GM23338 (cell line): ENCODE measurements at regions not wholly inside any gene's neighbourhood (a gene's known extent, or its start where the extent isn't known, plus 50 kb on each side); places are given as distances from the start of the nearest gene placed in this dataset.

Experiments used
- ATAC-seq: fragments of 200-7000 bp; cut with Tn5 transposase; 3 replicates; pipeline ENCODE4 v1.9.1; 2020
- DNase-seq: peaks from one replicate; pipeline ENCODE4 v3.0.0-alpha.2; 2015; ENCODE audit warnings: low spot score
- H2AFZ ChIP-seq: fragments of 200-600 bp; sonication (generic); 2 replicates; pipeline ENCODE4 v1.8.0; 2016; ENCODE audit warnings: antibody characterized with exemption, mild to moderate bottlenecking, moderate library complexity
- H3F3A ChIP-seq: fragments of 200-600 bp; sonication (generic); replicated peaks from 2 replicates; pipeline ENCODE4 v1.8.0; 2017; ENCODE audit warnings: antibody characterized with exemption, mixed run types, low read depth
- H3K27ac ChIP-seq: fragments of 200-600 bp; sonication (generic); 2 replicates; pipeline ENCODE4 v1.6.1; 2016; ENCODE audit warnings: low read depth
- H3K27me3 ChIP-seq: fragments of 200-600 bp; sonication (generic); 2 replicates; pipeline ENCODE4 v1.8.0; 2016; ENCODE audit warnings: mild to moderate bottlenecking, mixed run types, moderate library complexity; ENCODE audit not compliant: insufficient read depth
- H3K36me3 ChIP-seq: fragments of 200-600 bp; sonication (generic); 2 replicates; pipeline ENCODE4 v1.8.0; 2016; ENCODE audit warnings: mild to moderate bottlenecking; ENCODE audit not compliant: insufficient read depth
- H3K4me1 ChIP-seq: fragments of 200-600 bp; sonication (generic); 2 replicates; pipeline ENCODE4 v1.8.0; 2016; ENCODE audit warnings: mild to moderate bottlenecking, moderate library complexity; ENCODE audit not compliant: insufficient read depth
- H3K4me2 ChIP-seq: fragments of 200-600 bp; sonication (generic); 2 replicates; pipeline ENCODE4 v1.7.1; 2017; ENCODE audit warnings: mixed run types
- H3K4me3 ChIP-seq: fragments of 200-600 bp; sonication (generic); 2 replicates; pipeline ENCODE4 v1.6.1; 2016; ENCODE audit warnings: mixed run types
- H3K79me2 ChIP-seq: fragments of 200-600 bp; sonication (generic); replicated peaks from 2 replicates; pipeline ENCODE4 v1.8.0; 2017; ENCODE audit warnings: mild to moderate bottlenecking; ENCODE audit not compliant: insufficient read depth
- H3K9me2 ChIP-seq: fragments of 200-600 bp; sonication (generic); 2 replicates; pipeline ENCODE4 v1.8.0; 2017; ENCODE audit not compliant: insufficient read depth
- H4K20me1 ChIP-seq: fragments of 200-600 bp; sonication (generic); replicated peaks from 2 replicates; pipeline ENCODE4 v1.8.0; 2017; ENCODE audit warnings: mild to moderate bottlenecking; ENCODE audit not compliant: insufficient read depth
- H3K27ac Mint-ChIP-seq: 2 replicates; pipeline ENCODE4 v1.8.0; 2020; ENCODE audit warnings: inconsistent platforms, mild to moderate bottlenecking, moderate library complexity, mixed read lengths
- H3K27me3 Mint-ChIP-seq: 3 replicates; pipeline ENCODE4 v1.8.0; 2022; ENCODE audit warnings: low read depth, mild to moderate bottlenecking, moderate library complexity, mixed read lengths, inconsistent platforms; ENCODE audit not compliant: insufficient read depth, poor library complexity
- H3K36me3 Mint-ChIP-seq: 3 replicates; pipeline ENCODE4 v1.8.0; 2021; ENCODE audit warnings: low read depth, mild to moderate bottlenecking, inconsistent platforms, moderate library complexity, mixed read lengths
- H3K4me1 Mint-ChIP-seq: 3 replicates; pipeline ENCODE4 v1.8.0; 2020; ENCODE audit warnings: mild to moderate bottlenecking, inconsistent platforms, mixed read lengths
- H3K4me3 Mint-ChIP-seq: 3 replicates; pipeline ENCODE4 v1.8.0; 2021; ENCODE audit warnings: moderate library complexity, mild to moderate bottlenecking, inconsistent platforms, mixed read lengths
- H3K9me3 Mint-ChIP-seq: 3 replicates; pipeline ENCODE4 v1.8.0; 2020; ENCODE audit warnings: moderate library complexity, mild to moderate bottlenecking, inconsistent platforms, mixed read lengths
- CREB1 ChIP-seq: fragments of 250-450 bp; sonication (Bioruptor Pico); IDR thresholded peaks from 2 replicates; pipeline ENCODE4 v1.5.0; 2020; ENCODE audit warnings: low read depth, mild to moderate bottlenecking, moderate library complexity
- EZH2phosphoT487 ChIP-seq: fragments of 200-600 bp; sonication (generic); IDR thresholded peaks from one replicate; pipeline ENCODE4 v1.8.1; 2018; ENCODE audit warnings: antibody characterized with exemption; ENCODE audit not compliant: unreplicated experiment
- JUNB ChIP-seq: IDR thresholded peaks from one replicate; pipeline ENCODE4 v1.6.1; 2016; ENCODE audit warnings: antibody characterized with exemption; ENCODE audit not compliant: unreplicated experiment
- NANOG ChIP-seq: IDR thresholded peaks from 2 replicates; pipeline ENCODE4 v1.6.1; 2016; ENCODE audit warnings: antibody characterized with exemption, borderline replicate concordance
- POLR2AphosphoS5 ChIP-seq: IDR thresholded peaks from 2 replicates; pipeline ENCODE4 v1.6.1; 2016; ENCODE audit warnings: antibody characterized with exemption, low read depth
- STAT1 ChIP-seq: IDR thresholded peaks from one replicate; pipeline ENCODE4 v1.6.1; 2016; ENCODE audit warnings: antibody characterized with exemption; ENCODE audit not compliant: unreplicated experiment
- ZNF114 ChIP-seq: fragments of 250-450 bp; sonication (Bioruptor Pico); IDR thresholded peaks from 2 replicates; pipeline ENCODE4 v1.5.0; 2020; ENCODE audit warnings: mild to moderate bottlenecking, moderate library complexity
- ZNF462 ChIP-seq: fragments of 250-450 bp; sonication (Bioruptor Pico); IDR thresholded peaks from 2 replicates; pipeline ENCODE4 v1.5.0; 2020; ENCODE audit warnings: mild to moderate bottlenecking, moderate library complexity
- TF ChIP-seq, protein P1 (sequence below): IDR thresholded peaks from one replicate; pipeline ENCODE4 v1.6.1; 2018; ENCODE audit warnings: antibody characterized with exemption; ENCODE audit not compliant: unreplicated experiment
- TF ChIP-seq, protein P2 (sequence below): IDR thresholded peaks from 2 replicates; pipeline ENCODE4 v1.6.1; 2016; ENCODE audit warnings: antibody characterized with exemption

DNA sequence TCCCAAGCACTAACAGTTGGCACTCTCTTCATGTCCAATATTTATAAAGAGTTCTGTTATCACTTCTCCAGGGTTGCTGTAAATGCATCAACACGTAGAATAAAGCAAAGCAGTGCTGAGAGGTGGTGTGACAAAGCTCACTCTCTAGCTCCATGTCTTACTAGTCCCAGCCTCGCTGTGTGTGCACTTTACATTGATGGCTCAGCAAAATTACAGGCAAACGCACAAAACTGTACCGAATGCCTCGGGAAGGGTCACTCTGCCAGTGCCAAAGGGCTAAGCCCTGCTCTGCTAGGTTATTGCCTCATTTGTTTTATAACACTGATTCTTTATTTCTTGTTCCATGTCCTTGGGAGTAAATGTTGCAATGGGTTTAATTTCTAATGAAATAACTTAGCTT lies 1005.9 kb upstream of the WWC1 start:
- Mint-ChIP-seq H3K27me3 (no peaks in the 10 kb centered on the region), H3K27ac (no peak overlapping the region), H3K4me1 (peaks cover 14% of the 10 kb centered on the region), H3K9me3 (no peaks in the 10 kb centered on the region; the same call in 2 of the 3 replicates), H3K4me3 (no peak overlapping the region), H3K36me3 (no peaks in the 10 kb centered on the region; the same call in 2 of the 3 replicates)
- no peaks in the 10 kb centered on the region for H3K79me2 ChIP-seq
- no peaks in the 10 kb centered on the region for H3K4me1 ChIP-seq
- TF ChIP-seq, protein P1, sequence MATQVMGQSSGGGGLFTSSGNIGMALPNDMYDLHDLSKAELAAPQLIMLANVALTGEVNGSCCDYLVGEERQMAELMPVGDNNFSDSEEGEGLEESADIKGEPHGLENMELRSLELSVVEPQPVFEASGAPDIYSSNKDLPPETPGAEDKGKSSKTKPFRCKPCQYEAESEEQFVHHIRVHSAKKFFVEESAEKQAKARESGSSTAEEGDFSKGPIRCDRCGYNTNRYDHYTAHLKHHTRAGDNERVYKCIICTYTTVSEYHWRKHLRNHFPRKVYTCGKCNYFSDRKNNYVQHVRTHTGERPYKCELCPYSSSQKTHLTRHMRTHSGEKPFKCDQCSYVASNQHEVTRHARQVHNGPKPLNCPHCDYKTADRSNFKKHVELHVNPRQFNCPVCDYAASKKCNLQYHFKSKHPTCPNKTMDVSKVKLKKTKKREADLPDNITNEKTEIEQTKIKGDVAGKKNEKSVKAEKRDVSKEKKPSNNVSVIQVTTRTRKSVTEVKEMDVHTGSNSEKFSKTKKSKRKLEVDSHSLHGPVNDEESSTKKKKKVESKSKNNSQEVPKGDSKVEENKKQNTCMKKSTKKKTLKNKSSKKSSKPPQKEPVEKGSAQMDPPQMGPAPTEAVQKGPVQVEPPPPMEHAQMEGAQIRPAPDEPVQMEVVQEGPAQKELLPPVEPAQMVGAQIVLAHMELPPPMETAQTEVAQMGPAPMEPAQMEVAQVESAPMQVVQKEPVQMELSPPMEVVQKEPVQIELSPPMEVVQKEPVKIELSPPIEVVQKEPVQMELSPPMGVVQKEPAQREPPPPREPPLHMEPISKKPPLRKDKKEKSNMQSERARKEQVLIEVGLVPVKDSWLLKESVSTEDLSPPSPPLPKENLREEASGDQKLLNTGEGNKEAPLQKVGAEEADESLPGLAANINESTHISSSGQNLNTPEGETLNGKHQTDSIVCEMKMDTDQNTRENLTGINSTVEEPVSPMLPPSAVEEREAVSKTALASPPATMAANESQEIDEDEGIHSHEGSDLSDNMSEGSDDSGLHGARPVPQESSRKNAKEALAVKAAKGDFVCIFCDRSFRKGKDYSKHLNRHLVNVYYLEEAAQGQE = no peak
- TF ChIP-seq EZH2phosphoT487 (no peak), JUNB (no peak)
- TF ChIP-seq, protein P2, sequence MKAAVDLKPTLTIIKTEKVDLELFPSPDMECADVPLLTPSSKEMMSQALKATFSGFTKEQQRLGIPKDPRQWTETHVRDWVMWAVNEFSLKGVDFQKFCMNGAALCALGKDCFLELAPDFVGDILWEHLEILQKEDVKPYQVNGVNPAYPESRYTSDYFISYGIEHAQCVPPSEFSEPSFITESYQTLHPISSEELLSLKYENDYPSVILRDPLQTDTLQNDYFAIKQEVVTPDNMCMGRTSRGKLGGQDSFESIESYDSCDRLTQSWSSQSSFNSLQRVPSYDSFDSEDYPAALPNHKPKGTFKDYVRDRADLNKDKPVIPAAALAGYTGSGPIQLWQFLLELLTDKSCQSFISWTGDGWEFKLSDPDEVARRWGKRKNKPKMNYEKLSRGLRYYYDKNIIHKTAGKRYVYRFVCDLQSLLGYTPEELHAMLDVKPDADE = no peak
- no peak overlapping the region for H3K4me2 ChIP-seq
- no peaks in the 10 kb centered on the region for H3K36me3 ChIP-seq
- H4K20me1 ChIP-seq = no peaks in the 10 kb centered on the region
- no peak overlapping the region for H3K27ac ChIP-seq
- no peaks in the 10 kb centered on the region for H3K9me2 ChIP-seq
- no peaks in the 10 kb centered on the region for H3K27me3 ChIP-seq
- ATAC-seq = no peak
- H3F3A ChIP-seq = no peaks in the 10 kb centered on the region
- DNase-seq = no peak
- no peak overlapping the region for H2AFZ ChIP-seq
- H3K4me3 ChIP-seq = no peak overlapping the region

DNA sequence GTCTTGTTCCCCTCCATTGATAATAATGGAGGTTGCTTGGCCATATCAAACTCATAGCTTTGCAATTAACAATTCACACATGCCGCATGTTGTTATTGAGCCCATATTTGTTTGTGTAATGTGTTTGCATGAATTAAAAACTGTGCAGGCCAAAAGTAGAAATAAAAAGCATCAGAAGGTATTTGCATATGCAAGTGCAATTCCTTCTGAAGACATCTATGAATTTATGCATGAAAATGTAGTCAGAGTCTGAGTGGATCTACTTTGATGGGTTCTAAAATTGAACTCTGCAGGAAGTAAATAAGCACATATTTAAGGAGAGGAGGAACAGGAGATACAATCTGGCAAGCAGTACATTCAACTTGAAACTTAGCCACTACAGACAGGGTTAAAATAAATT lies 1004.6 kb upstream of the WWC1 start:
- Mint-ChIP-seq H3K36me3 (peaks cover 4% of the 10 kb centered on the region; the same call in 2 of the 3 replicates), H3K27me3 (no peaks in the 10 kb centered on the region), H3K4me1 (peaks cover 14% of the 10 kb centered on the region), H3K9me3 (peaks cover 3% of the 10 kb centered on the region; the same call in 2 of the 3 replicates), H3K4me3 (no peak overlapping the region), H3K27ac (no peak overlapping the region)
- no peaks in the 10 kb centered on the region for H3K4me1 ChIP-seq
- no peak overlapping the region for H3K4me2 ChIP-seq
- H3K4me3 ChIP-seq = no peak overlapping the region
- no peak for DNase-seq
- H3K9me2 ChIP-seq = no peaks in the 10 kb centered on the region
- H3K27ac ChIP-seq = no peak overlapping the region
- no peaks in the 10 kb centered on the region for H3K36me3 ChIP-seq
- no peak overlapping the region for H2AFZ ChIP-seq
- H3F3A ChIP-seq = no peaks in the 10 kb centered on the region
- no peaks in the 10 kb centered on the region for H3K79me2 ChIP-seq
- no peak for ATAC-seq
- no peaks in the 10 kb centered on the region for H3K27me3 ChIP-seq
- H4K20me1 ChIP-seq = no peaks in the 10 kb centered on the region
- no peak for TF ChIP-seq POLR2AphosphoS5
- TF ChIP-seq, protein P2 = no peak
- TF ChIP-seq STAT1 = no peak
- no peak for TF ChIP-seq ZNF114
- TF ChIP-seq CREB1 (CRISPR knock-in tag) = no peak
- no peak for TF ChIP-seq NANOG
- TF ChIP-seq ZNF462 = no peak
- TF ChIP-seq EZH2phosphoT487 = no peak
